ENCODE measurements at regions not wholly inside any gene's neighbourhood (a gene's known extent, or its start where the extent isn't known, plus 50 kb on each side); places are given as distances from the start of the nearest gene placed in this dataset.

- DNase-seq (ENCODE audit: low read depth, low spot score) = no peak
Measured at GRCh38 chr3:137061186-137061585, 103.4 kb downstream of the IL20RB start.

- no peak for DNase-seq (ENCODE audit: low read depth, low spot score)
Measured at GRCh38 chr3:137062250-137062649, 104.5 kb downstream of the IL20RB start.

GRCh38 chr3:137065381-137065780 is 107.6 kb downstream of the IL20RB start:
- no peak for DNase-seq (ENCODE audit: low read depth, low spot score)

DNA sequence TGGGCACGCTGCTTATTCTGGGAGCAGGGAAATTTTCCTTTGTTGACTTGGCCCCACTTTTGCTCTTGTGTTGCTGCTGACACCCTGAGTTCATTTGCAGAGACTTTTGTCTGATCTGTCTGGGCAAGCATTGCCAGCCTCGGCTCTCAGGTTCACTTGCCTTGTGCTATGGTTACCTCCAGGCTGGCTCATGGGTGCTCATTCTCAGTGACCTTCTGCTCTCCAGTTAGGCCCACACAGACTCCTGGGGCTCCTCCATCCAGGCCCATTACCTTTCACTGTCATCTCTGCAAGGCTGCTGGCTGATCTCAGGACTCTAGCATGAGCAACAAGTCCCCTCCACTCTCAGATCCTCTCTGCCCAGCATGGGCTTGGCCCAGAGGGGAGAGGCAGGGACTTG is 108.3 kb downstream of the IL20RB start:
- no peak for DNase-seq (ENCODE audit: low read depth, low spot score)

- DNase-seq (ENCODE audit: low read depth, low spot score) = no peak
Measured at GRCh38 chr3:137071104-137071503, 113.3 kb downstream of the IL20RB start.

GRCh38 chr3:137075020-137075419 is 117.2 kb downstream of the IL20RB start:
- DNase-seq (ENCODE audit: low read depth, low spot score) = no peak

DNA sequence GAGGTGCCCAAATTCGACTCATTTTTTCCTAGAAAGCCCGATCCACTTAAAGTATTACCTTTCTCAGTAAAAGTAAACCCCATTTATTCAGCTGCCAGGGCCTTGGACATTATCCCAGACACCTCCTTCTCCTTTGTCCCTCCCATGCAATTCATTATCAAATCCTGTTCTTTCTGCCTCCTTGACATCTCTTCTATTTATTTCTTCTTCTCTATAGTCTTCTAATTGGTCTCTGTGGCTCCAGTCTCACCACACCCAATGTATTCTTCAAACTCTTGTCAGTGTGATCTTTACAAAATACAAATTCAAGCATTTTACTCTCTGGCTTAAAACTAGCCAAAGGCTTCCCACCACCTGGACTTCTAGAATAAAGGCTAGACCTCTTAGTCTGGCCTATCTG is 120.3 kb downstream of the IL20RB start:
- no peak for DNase-seq (ENCODE audit: low read depth, low spot score)

DNA sequence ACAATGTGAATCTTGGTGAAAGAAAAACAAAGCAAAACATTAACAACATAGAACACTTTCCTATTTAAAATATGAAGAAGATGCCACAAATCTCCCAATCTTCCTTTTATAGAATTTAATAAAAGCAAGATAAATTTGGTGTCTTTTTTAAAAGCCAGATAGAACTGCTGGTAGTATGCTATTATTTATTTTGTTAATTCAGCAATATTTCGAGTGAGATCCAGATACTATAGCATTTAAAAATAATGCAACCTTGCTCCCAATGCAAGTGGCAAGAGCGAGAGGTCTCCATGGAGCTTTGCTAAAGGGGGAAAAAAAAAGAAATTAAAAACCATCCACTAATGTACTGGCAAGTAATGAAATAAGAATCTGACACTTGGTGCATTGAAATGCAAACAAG is 121.8 kb downstream of the IL20RB start:
- no peak for DNase-seq (ENCODE audit: low read depth, low spot score)

DNA sequence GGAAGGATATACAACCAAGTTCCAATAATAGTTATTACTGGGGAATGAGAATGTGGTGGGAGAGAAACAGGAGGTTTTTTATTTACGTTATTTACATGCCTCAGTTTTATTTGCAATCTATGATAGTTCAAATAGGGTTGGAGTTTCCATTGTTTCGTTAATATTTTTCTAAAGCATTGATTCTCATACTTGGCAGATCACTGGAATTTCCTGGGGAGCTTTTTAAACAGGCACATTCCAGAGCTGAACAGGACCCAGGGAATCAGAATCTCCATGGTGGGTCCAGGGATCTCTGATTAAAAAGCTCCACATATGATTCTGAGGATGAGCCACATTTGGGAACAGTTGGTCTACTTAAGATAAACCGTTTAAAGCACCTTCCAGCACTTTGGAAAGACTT is 123.9 kb downstream of the IL20RB start:
- no peak for DNase-seq (ENCODE audit: low read depth, low spot score)

DNA sequence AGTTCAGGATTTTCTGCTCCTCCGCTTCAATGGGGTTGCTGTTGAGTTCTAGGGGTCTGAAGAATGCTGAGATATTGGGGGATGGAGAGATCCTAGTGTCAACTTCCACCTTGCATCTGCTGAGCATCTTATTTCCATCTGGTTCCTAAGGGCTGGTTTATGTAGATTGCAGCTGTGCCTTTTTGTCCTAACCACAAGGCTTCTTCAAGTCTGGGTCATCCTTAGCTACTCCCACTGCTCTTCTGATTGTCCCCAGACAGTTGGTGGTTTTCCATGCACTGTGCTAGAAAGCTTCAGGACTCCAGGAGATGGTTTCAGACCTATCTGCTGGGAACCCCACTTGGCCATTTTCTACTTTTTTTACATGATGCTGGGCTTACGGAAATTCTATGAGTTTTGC is 125.0 kb downstream of the IL20RB start:
- DNase-seq (ENCODE audit: low read depth, low spot score) = no peak

DNA sequence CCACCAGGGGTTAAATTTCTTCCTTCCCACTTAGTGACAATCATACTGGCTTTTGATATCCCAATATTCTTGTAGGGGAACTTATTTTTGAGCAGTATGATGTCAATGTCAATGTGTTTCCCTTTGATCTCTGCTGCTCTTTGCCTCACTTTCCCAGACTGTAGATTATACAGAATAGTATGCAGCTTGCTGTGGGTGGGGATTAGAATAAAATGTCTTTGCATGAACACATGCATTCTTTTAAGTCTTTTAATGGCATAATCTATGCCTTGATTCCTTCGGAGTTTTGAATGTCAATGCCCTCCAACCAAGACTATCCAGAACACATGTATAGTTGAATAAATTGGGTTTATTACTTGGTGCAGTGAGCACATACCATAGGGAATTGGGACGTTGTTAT is 125.5 kb downstream of the IL20RB start:
- no peak for DNase-seq (ENCODE audit: low read depth, low spot score)

DNA sequence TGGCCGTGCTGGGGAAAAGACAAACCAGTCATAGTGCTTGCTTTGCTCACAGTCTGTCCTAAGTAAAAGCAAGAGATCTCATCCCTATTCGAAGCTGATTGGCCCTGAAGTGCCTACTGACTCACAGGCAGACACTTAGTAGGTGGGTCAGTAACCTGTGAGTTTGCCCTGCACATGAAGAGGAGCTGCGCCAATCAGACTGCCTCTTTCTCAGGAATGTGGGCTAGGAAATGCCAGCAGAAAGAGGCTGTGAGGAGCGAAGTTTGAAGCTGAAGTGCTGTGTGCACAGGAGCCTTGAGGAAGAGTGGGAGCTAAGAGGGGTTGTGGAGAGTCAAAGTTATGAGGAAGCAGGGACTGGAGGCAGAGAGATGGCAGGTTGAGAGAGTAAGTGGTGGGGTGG is 126.8 kb downstream of the IL20RB start:
- no peak for DNase-seq (ENCODE audit: low read depth, low spot score)

GRCh38 chr3:137097386-137097785 is 139.6 kb downstream of the IL20RB start:
- no peak for DNase-seq (ENCODE audit: low read depth, low spot score)

DNA sequence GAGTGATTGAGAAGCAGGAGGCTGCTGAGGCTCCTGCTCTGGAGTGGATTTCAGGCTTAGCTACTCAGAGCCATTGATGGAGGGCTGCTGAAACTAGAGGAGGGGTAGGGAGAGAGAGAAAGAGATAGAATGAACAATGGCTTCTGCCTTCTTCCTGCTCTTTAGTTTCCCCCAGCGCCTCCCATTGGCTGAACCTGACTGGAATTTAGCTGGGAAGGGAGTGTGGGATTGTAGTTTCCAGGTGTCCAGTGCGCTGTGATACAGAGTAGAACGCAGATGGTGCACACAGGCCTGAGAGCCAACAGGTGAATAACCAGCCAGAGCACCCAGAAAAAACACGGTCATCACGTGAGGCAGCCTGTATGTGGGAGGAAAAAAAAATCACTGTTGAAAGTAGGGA is 140.1 kb downstream of the IL20RB start:
- no peak for DNase-seq (ENCODE audit: low read depth, low spot score)

- no peak for DNase-seq (ENCODE audit: low read depth, low spot score)
Measured at GRCh38 chr3:137099364-137100219, 141.8 kb downstream of the IL20RB start.

DNA sequence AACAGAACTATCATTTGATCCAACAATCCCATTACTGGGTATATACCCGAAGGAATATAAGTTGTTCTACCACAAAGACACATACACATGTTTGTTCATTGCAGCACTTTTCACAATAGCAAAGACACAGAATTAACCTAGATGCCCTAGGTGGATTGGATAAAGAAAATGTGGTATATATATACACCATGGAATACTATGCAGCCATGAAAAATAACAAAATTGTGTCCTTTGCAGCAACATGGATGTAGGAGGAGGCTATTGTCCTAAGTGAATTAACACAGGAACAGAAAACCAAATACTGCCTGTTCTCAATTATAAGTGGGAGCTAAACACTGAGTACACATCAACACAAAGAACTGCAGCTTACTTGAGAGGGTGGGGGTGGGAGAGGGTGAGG is 142.5 kb downstream of the IL20RB start:
- no peak for DNase-seq (ENCODE audit: low read depth, low spot score)

GRCh38 chr3:137103739-137104138 is 146.0 kb downstream of the IL20RB start:
- DNase-seq (ENCODE audit: low read depth, low spot score) = peak; percentile 17

GRCh38 chr3:137105277-137105977 is 147.6 kb downstream of the IL20RB start:
- peak; percentile 81 for DNase-seq (ENCODE audit: low read depth, low spot score)

GRCh38 chr3:137106612-137107240 is 148.9 kb downstream of the IL20RB start:
- no peak for DNase-seq (ENCODE audit: low read depth, low spot score)

DNA sequence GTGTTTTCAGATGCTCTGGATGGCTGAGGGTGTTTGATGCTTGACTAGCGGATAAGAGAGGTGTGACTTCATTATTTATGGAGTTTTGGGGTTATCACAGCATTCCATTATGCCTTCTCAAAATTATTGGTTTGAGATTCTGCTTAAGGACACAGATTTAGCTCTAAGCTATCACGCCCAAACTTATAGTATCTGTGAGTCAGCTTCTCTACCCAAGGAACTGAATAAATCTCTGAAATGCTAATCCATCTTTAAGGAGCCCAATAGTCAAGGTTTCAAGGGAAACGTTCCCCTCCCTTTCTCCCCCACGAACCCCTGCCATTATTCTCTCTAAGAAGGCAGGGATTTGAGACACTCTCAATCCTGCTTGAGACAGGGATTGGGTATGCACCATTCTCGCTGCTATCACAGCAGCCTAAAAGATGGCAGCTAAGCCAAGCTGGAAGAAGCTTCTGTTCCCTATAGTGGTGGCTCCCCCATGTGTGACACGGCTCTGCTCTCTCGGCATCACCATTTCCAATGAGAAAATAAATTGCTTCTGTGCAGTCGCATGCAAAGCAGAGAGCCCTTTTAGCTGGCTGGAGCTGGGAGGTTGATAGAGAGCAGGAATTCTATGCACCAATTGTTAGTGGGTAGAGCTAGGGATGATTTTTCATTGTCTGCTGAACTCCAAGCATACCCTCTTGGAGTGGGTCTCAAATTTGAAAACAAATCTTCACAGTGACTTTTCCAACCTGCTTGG is 151.1 kb downstream of the IL20RB start:
- no peak for DNase-seq (ENCODE audit: low read depth, low spot score)

- DNase-seq (ENCODE audit: low read depth, low spot score) = peak; percentile 45
Measured at GRCh38 chr3:137110392-137110996, 152.7 kb downstream of the IL20RB start.

DNA sequence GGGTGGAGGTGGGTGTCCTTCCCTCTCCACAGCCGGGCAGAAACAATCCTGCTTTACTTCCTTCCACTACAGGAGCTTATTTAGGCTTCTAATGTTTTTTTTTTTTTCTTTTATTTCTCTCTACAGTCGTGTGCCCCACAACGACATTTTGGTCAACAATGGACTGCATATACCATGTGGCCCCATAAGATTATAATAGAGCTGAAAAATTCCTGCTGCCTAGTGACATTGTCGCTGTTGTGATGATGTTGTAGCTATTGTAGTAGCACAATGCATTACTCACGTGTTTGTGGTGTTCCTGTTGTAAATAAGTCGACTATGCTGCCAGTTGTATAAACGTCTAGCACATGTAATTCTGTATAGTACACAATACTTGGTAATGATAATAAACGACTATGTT is 153.7 kb downstream of the IL20RB start:
- DNase-seq (ENCODE audit: low read depth, low spot score) = no peak
